Brain microvascular endothelial cell (primary cell): ENCODE measurements at regions not wholly inside any gene's neighbourhood (a gene's known extent, or its start where the extent isn't known, plus 50 kb on each side); places are given as distances from the start of the nearest gene placed in this dataset.

Experiments used
- DNase-seq: peaks from one replicate; pipeline ENCODE4 v3.0.0-alpha.2; 2020
- H3K27ac ChIP-seq: fragments of 250-450 bp; sonication (Bioruptor Pico); 2 replicates; pipeline ENCODE4 v1.5.1; 2020; ENCODE audit warnings: mild to moderate bottlenecking, moderate library complexity
- H3K27me3 ChIP-seq: fragments of 250-450 bp; sonication (Bioruptor Pico); replicated peaks from 2 replicates; pipeline ENCODE4 v1.5.1; 2020; ENCODE audit warnings: mild to moderate bottlenecking
- H3K36me3 ChIP-seq: fragments of 250-450 bp; sonication (Bioruptor Pico); replicated peaks from 2 replicates; pipeline ENCODE4 v1.5.1; 2020; ENCODE audit warnings: mild to moderate bottlenecking
- H3K4me3 ChIP-seq: 2 replicates; pipeline ENCODE4 v1.5.1; 2011; ENCODE audit warnings: low read depth, mild to moderate bottlenecking, control low read depth, low read length, moderate library complexity
- CTCF ChIP-seq: IDR thresholded peaks from 2 replicates; pipeline ENCODE4 v1.5.1; 2011; ENCODE audit warnings: low read depth, mild to moderate bottlenecking, moderate library complexity, low read length, control low read depth, inconsistent platforms; ENCODE audit errors: missing control alignments
- in situ Hi-C: cut with HindIII; loops from 2 replicates; pipeline ENCODE4 v1.10.0; 2017; ENCODE audit warnings: low sequenced_read_pairs, low pct_ligation_motif_present

- Histone ChIP-seq H3K27me3 (peaks cover 40% of the 10 kb centered on the region), H3K27ac (no peak overlapping the region), H3K36me3 (no peaks in the 10 kb centered on the region), H3K4me3 (peak overlapping the region; percentile 42)
- DNase-seq = no peak
- in situ Hi-C loops = loop anchor here (25.0 kb wide), 1 partner anchor 124 kb away; the partner anchor contains the start of gene HAND1
- TF ChIP-seq CTCF = no peak
Measured at GRCh38 chr5:154611341-154611767, 133.3 kb upstream of the HAND1 start.

GRCh38 chr5:154610321-154611154 lies 132.5 kb upstream of the HAND1 start:
- peak overlapping the region; percentile 9 for H3K4me3 ChIP-seq
- no peaks in the 10 kb centered on the region for H3K36me3 ChIP-seq
- H3K27ac ChIP-seq = no peak overlapping the region
- H3K27me3 ChIP-seq = peaks cover 38% of the 10 kb centered on the region
- peak; percentile 57 for DNase-seq
- in situ Hi-C loops = loop anchor here (25.0 kb wide), 1 partner anchor 123 kb away; the partner anchor contains the start of gene HAND1
- TF ChIP-seq CTCF = peak; percentile 93

GRCh38 chr5:154609251-154609650 lies 131.2 kb upstream of the HAND1 start:
- in situ Hi-C loops = loop anchor here (25.0 kb wide), 1 partner anchor 122 kb away; the partner anchor contains the start of gene HAND1
- H3K4me3 ChIP-seq = no peak overlapping the region
- H3K36me3 ChIP-seq = no peaks in the 10 kb centered on the region
- no peak for TF ChIP-seq CTCF
- no peak overlapping the region for H3K27ac ChIP-seq
- H3K27me3 ChIP-seq = peaks cover 36% of the 10 kb centered on the region
- no peak for DNase-seq

- Histone ChIP-seq H3K4me3 (no peak overlapping the region), H3K36me3 (no peaks in the 10 kb centered on the region), H3K27me3 (peaks cover 41% of the 10 kb centered on the region), H3K27ac (no peak overlapping the region)
- in situ Hi-C loops = loop anchor here (25.0 kb wide), 1 partner anchor 121 kb away; the partner anchor contains the start of gene HAND1
- no peak for DNase-seq
- TF ChIP-seq CTCF = no peak
Measured at GRCh38 chr5:154608531-154609011, 130.5 kb upstream of the HAND1 start.

GRCh38 chr5:154607746-154608145 lies 129.7 kb upstream of the HAND1 start:
- in situ Hi-C loops = loop anchor here (25.0 kb wide), 1 partner anchor 120 kb away; the partner anchor contains the start of gene HAND1
- H3K36me3 ChIP-seq = no peaks in the 10 kb centered on the region
- no peak overlapping the region for H3K4me3 ChIP-seq
- DNase-seq = no peak
- no peak for TF ChIP-seq CTCF
- H3K27me3 ChIP-seq = peaks cover 40% of the 10 kb centered on the region
- no peak overlapping the region for H3K27ac ChIP-seq
